ENCODE measurements at regions not wholly inside any gene's neighbourhood (a gene's known extent, or its start where the extent isn't known, plus 50 kb on each side); places are given as distances from the start of the nearest gene placed in this dataset.
A peak's percentile ranks its signal among the peaks of the same experiment; 100 is the strongest.

DNA sequence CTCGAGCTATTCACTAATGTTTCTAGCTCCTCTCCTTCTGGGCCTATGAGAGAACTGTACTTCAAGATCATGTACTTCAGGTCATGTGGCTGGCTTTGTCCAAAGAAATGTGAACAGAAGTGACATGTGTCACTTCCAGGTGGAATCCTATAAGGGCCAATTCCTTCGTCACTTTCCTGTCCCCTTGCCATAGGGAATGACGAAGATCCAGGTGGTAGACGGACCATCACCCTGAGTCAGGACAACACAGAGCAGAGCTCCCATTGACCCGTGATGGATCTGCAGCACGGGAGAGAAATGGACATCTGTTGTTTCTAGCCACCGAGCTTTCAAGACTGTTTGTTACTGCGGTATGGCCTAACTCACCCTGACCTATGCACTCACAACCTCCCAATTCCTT lies 157.0 kb downstream of the DRD1 start:
- Mint-ChIP-seq H3K27ac (no peak overlapping the region), H3K4me3 (no peak overlapping the region), H3K36me3 (no peaks in the 10 kb centered on the region), H3K9me3 (no peaks in the 10 kb centered on the region), H3K4me1 (no peaks in the 10 kb centered on the region), H3K27me3 (peaks cover 0 to 4% of the 10 kb centered on the region in 2 donors)
- ATAC-seq (replicated peaks) (no peak), DNase-seq (no peak)

DNA sequence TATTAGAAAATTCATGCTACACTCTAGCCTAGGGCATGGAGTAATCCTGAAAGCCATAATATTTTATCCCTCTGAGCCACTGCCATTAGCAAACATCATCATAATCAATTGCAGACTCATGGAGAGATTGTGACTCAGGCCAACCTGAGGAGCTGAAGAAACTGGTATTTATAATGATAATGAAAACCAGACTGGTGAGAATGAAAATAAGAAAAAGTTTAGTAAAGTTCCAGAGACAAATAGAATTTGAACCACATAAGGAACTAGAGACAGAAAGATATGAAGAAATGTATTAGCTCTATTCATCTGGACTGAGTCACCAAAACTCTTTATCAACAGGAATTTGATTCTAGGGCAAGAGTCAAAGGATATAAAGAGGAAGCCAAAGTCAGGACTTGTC lies 158.7 kb downstream of the DRD1 start:
- H3K27me3 Mint-ChIP-seq, result no peaks in the 10 kb centered on the region
- ATAC-seq (replicated peaks) (no peak), DNase-seq (no peak)
- H3K4me3 Mint-ChIP-seq, result no peak overlapping the region
- peaks cover 2 to 5% of the 10 kb centered on the region in 2 donors for H3K9me3 Mint-ChIP-seq
- no peaks in the 10 kb centered on the region for H3K36me3 Mint-ChIP-seq
- H3K4me1 Mint-ChIP-seq, result no peaks in the 10 kb centered on the region
- no peak overlapping the region for H3K27ac Mint-ChIP-seq

DNA sequence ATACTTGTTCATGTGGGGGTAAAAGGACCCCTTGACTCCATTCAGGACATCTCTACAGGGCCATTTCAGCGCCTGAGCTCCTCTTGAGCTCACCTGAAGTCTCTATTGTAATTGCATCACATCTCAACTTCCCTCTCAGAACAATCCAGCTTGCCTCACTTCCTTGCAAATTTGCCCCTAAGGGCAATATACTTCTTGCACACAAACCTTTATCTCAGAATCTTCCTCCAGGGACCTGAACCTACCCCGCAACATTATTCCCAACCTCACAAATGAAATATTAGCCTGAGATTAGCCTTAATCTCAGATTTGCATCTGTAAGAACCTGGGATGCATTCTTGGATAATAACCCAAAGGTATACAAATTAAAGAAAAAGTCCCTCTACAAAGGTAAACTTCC lies 159.2 kb downstream of the DRD1 start:
- DNase-seq (no peak), ATAC-seq (replicated peaks) (no peak)
- no peaks in the 10 kb centered on the region for H3K27me3 Mint-ChIP-seq
- no peak overlapping the region for H3K4me3 Mint-ChIP-seq
- peaks cover 2 to 5% of the 10 kb centered on the region in 2 donors for H3K9me3 Mint-ChIP-seq
- no peak overlapping the region for H3K27ac Mint-ChIP-seq
- H3K36me3 Mint-ChIP-seq, result no peaks in the 10 kb centered on the region
- no peaks in the 10 kb centered on the region for H3K4me1 Mint-ChIP-seq

DNA sequence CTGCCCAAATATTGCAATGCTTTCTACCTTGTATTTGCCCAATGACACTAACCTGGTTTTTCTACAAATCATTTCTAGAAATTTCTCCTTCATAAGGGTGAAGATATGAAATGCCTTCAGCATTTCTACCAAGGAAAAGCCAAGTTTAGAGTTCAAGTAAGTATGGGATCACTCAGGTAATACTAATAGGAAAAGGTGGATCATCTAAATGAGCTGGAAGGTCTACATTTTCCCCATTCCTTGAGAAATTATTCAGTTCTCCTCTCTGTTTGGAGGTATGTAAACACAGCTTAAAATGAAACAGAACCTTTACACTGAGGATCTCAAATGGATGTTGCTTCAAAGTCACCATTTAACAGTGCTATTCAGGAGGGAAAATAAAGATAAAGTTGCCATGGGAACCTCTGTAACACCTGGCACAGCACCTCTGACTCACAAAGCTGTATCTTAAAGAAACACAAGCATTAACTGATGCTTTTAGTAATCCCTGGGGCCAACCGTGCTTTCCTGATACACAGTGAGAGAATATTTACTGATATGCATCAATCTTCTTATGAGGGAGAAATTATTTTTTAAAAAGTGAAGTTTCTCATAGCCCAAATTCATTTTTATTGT lies 161.3 kb downstream of the DRD1 start:
- ATAC-seq (replicated peaks), result no peak
- no peak for DNase-seq
- H3K9me3 Mint-ChIP-seq, result peaks cover 2 to 5% of the 10 kb centered on the region in 2 donors

DNA sequence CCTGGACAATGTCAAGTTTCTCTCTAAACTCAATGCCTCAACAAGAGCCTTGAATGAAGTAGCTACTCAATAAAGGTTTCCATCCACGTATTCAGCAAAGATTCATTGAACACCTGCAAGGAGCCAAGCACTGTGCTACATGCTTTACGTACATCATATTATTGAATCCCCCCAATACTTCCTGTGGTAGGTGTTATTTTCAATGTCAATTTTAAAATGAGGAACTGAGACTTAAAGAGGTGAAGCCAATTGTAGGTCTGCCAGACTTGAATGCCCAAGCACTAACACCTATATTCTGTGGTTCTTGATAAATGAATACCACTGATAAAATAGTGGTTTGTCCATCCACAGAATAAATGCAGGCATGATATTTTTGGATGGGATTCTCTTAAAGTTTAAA lies 162.3 kb downstream of the DRD1 start:
- DNase-seq (no peak), ATAC-seq (replicated peaks) (peak; percentile 31 to 56)
- no peak overlapping the region for H3K27ac Mint-ChIP-seq
- H3K4me3 Mint-ChIP-seq, result no peak overlapping the region
- peaks cover 2 to 5% of the 10 kb centered on the region in 2 donors for H3K9me3 Mint-ChIP-seq
- H3K36me3 Mint-ChIP-seq, result no peaks in the 10 kb centered on the region
- no peaks in the 10 kb centered on the region for H3K27me3 Mint-ChIP-seq
- H3K4me1 Mint-ChIP-seq, result no peaks in the 10 kb centered on the region

More for the DNA sequence above, 161.3 kb downstream of the DRD1 start:
- no peak overlapping the region for H3K4me3 Mint-ChIP-seq
- no peak overlapping the region for H3K27ac Mint-ChIP-seq
- no peaks in the 10 kb centered on the region for H3K36me3 Mint-ChIP-seq
- H3K4me1 Mint-ChIP-seq, result no peaks in the 10 kb centered on the region
- no peaks in the 10 kb centered on the region for H3K27me3 Mint-ChIP-seq

DNA sequence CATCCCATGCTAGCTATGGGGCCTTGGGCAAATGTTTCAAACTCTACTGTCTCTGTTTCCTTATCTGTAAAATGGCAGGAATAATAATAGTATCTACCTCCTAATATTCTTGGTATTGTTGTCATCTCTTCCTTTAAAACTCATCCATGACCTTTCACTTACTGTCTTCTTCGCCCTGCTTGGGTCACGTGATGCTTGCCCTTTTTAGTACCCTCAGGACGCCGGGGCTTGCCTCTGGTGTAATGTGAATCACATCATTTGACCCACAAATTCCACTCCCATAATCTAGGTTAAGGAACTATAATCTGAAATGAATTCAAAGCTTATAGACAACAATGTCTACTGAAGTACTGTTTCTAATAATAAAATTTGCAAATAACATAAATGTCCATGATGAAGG lies 162.7 kb downstream of the DRD1 start:
- Mint-ChIP-seq H3K9me3 (peaks cover 2 to 5% of the 10 kb centered on the region in 2 donors), H3K4me1 (no peaks in the 10 kb centered on the region), H3K4me3 (no peak overlapping the region), H3K36me3 (no peaks in the 10 kb centered on the region), H3K27me3 (no peaks in the 10 kb centered on the region), H3K27ac (no peak overlapping the region)
- ATAC-seq (replicated peaks) (no peak), DNase-seq (no peak)

DNA sequence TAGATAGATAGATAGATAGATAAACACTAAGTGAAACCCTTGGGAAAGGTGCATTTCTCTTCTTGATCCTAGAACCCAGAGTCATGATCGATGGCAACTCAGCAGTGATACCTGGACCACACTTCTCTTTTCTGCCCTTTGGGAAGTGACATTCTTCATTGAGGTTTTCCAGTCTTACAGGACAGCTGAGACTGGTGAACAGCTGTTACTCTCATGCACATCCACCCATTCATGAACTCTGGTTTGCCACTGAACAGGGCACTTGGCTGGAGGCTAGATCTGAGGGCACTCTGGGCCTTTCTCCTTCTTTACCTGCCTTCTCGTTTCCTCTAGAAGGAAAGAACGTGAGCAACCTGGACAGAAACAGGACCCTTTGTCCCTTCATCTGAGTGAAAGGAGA lies 164.5 kb downstream of the DRD1 start:
- H3K36me3 Mint-ChIP-seq, result no peaks in the 10 kb centered on the region
- no peak overlapping the region for H3K4me3 Mint-ChIP-seq
- H3K27ac Mint-ChIP-seq, result no peak overlapping the region
- H3K4me1 Mint-ChIP-seq, result no peaks in the 10 kb centered on the region
- peaks cover 3 to 5% of the 10 kb centered on the region in 2 donors for H3K9me3 Mint-ChIP-seq
- H3K27me3 Mint-ChIP-seq, result no peaks in the 10 kb centered on the region
- ATAC-seq (replicated peaks) (no peak), DNase-seq (no peak)

DNA sequence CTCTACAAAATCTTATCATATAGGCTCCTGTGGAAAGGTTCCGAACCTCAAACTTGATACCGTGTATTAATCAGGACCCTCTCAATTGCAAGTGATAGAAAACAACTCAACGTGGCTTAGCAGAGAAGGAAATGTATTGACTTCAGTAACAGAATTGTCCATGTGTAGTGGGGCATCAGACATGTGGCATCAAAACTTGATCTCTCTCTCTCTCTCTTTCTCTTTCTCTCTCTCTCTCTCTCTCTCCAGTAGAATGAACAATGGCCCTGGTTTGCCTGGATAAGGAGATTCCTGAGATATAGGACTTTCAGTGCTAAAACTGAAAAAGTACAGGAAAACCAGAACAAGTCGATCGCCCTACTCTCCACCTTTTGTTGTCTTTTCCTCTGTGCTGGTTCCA lies 168.2 kb downstream of the DRD1 start:
- Mint-ChIP-seq H3K4me3 (no peak overlapping the region), H3K9me3 (peaks cover under 1 to 3% of the 10 kb centered on the region in 2 donors), H3K27me3 (no peaks in the 10 kb centered on the region), H3K36me3 (no peaks in the 10 kb centered on the region), H3K4me1 (no peaks in the 10 kb centered on the region), H3K27ac (no peak overlapping the region)
- DNase-seq (no peak), ATAC-seq (replicated peaks) (no peak)

DNA sequence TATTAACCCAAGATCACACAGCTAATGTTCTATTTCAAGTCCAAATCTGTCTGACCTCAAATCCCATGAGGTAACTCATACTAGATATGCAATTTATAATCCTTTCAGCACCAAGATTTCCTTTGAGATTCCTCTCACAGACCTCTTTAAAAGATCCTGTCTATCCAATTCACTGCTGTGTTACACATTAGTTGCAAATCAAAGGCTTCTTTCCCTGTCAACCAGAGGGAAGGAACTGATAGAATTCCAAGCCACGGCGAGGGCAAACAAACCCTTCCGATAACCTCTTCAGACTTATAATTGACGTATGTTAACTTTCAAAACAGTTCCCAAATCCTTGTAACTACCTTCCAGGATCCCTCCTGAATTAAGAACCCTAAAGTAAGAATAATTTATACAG lies 168.9 kb downstream of the DRD1 start:
- H3K27ac Mint-ChIP-seq, result no peak overlapping the region
- ATAC-seq (replicated peaks), result no peak
- no peak for DNase-seq
- H3K27me3 Mint-ChIP-seq, result no peaks in the 10 kb centered on the region
- no peaks in the 10 kb centered on the region for H3K4me1 Mint-ChIP-seq
- H3K36me3 Mint-ChIP-seq, result no peaks in the 10 kb centered on the region
- H3K9me3 Mint-ChIP-seq, result peaks cover 4% of the 10 kb centered on the region in 2 donors
- H3K4me3 Mint-ChIP-seq, result no peak overlapping the region

DNA sequence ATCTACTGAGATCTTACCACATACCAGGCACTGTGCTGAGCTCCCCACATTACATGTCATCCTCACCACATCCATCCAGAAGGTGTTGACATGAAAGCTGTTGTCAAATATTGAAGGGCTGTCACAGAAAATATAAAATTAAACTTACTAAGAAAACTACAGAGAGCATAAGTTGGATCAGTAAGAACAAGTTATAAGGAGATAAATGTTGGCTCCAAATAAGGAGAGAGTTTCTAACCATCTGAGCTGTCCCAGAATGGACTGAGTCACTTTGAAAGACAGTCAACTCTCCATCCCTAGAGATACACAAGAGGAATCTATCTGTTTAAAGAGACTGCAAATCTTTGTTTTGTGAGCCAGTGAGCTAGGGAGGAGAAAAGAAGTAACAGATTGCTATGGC lies 169.8 kb downstream of the DRD1 start:
- no peaks in the 10 kb centered on the region for H3K27me3 Mint-ChIP-seq
- ATAC-seq (replicated peaks) (no peak), DNase-seq (no peak)
- no peak overlapping the region for H3K27ac Mint-ChIP-seq
- H3K9me3 Mint-ChIP-seq, result peaks cover 4% of the 10 kb centered on the region in 2 donors
- no peaks in the 10 kb centered on the region for H3K36me3 Mint-ChIP-seq
- H3K4me1 Mint-ChIP-seq, result no peaks in the 10 kb centered on the region
- H3K4me3 Mint-ChIP-seq, result no peak overlapping the region

DNA sequence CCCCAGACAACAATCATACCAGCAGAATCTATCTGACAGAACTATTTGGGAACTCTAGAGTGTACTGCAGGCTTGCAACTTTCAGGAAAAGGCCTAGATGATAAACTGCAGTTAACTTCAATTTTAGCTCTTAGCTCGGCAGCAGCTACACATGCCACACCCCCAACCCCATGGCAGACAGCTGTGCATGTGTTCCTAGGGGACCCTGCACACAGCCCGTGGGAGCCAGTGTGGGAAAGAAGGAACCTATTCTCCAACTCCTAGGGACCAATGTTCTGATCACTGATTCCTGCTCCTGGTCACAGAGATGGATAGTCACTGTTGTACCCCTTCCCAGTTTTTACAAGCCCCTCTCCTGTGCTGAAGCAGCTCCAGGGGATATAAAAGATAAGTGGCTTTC lies 179.6 kb downstream of the DRD1 start:
- no peak overlapping the region for H3K27ac Mint-ChIP-seq
- H3K4me1 Mint-ChIP-seq, result no peaks in the 10 kb centered on the region
- H3K4me3 Mint-ChIP-seq, result no peak overlapping the region
- peaks cover 5 to 17% of the 10 kb centered on the region in 2 donors for H3K9me3 Mint-ChIP-seq
- peaks cover 8 to 14% of the 10 kb centered on the region in 2 donors for H3K27me3 Mint-ChIP-seq
- ATAC-seq (replicated peaks) (no peak), DNase-seq (no peak)
- H3K36me3 Mint-ChIP-seq, result no peaks in the 10 kb centered on the region

DNA sequence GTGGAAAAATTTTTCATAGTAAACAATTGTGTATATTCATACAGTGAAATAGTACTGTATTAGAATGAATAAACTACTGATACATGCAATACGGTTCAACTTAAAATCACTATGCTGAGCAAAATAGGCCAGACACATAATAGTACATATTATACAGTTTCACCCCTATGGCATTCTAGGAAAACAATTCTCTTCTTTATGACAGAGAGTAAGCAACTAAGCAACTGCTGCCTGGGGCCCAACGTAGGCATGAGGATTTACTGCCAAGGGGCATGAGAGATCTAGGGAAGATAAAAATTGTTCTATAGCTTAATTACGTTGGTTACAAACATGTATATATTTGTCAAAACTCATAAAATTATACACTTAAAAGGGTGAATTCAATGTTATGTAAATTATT lies 180.2 kb downstream of the DRD1 start:
- Mint-ChIP-seq H3K36me3 (no peaks in the 10 kb centered on the region), H3K9me3 (peaks cover 5 to 17% of the 10 kb centered on the region in 2 donors), H3K4me1 (no peaks in the 10 kb centered on the region), H3K27me3 (peaks cover 8 to 14% of the 10 kb centered on the region in 2 donors), H3K4me3 (no peak overlapping the region), H3K27ac (no peak overlapping the region)
- DNase-seq, result no peak
- no peak for ATAC-seq (replicated peaks)

DNA sequence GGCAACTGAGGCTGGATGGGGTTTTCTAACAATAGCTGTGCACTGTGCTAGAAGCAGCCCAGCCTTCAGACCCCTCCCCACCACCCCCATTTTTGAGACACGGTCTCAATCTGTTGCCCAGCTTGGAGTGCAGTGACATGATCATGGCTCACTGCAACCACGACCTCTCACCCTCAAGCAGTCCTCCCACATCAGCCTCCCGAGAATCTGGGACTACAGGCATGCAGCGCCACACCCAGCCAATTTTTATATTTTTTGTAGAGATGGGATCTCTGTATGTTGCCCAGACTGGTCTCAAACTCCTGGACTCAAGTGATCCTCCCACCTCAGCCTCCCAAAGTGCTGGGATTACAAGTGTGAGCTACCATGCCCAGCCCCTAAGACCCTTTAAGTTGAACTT lies 182.5 kb downstream of the DRD1 start:
- H3K36me3 Mint-ChIP-seq, result no peaks in the 10 kb centered on the region
- no peak overlapping the region for H3K27ac Mint-ChIP-seq
- no peak overlapping the region for H3K4me3 Mint-ChIP-seq
- ATAC-seq (replicated peaks), result no peak
- no peaks in the 10 kb centered on the region for H3K4me1 Mint-ChIP-seq
- H3K27me3 Mint-ChIP-seq, result peaks cover 7 to 8% of the 10 kb centered on the region in 2 donors
- DNase-seq, result no peak
- peaks cover 11% of the 10 kb centered on the region in 2 donors for H3K9me3 Mint-ChIP-seq

DNA sequence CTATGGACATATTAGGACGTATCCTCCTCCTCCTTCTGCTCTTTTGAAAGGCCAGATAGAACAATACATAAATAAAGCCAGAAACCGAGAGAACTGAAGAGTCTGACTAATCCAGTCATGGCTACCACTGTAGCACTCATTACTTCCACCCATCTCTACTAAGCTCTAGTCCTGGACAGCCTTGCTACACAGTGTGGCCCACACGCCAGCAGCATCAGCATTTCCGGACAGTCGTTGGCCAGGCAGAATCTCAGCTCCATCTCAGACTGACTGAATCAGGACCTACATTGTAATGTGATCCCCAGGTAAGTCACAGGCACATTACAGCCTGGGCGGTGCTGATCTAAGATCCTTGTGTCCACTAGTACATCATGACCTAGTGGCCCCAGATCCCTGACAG lies 182.9 kb downstream of the DRD1 start:
- H3K4me1 Mint-ChIP-seq, result no peaks in the 10 kb centered on the region
- ATAC-seq (replicated peaks), result no peak
- peaks cover 7 to 8% of the 10 kb centered on the region in 2 donors for H3K27me3 Mint-ChIP-seq
- no peak overlapping the region for H3K27ac Mint-ChIP-seq
- DNase-seq, result no peak
- H3K4me3 Mint-ChIP-seq, result no peak overlapping the region
- no peaks in the 10 kb centered on the region for H3K36me3 Mint-ChIP-seq
- H3K9me3 Mint-ChIP-seq, result peaks cover 11% of the 10 kb centered on the region in 2 donors

DNA sequence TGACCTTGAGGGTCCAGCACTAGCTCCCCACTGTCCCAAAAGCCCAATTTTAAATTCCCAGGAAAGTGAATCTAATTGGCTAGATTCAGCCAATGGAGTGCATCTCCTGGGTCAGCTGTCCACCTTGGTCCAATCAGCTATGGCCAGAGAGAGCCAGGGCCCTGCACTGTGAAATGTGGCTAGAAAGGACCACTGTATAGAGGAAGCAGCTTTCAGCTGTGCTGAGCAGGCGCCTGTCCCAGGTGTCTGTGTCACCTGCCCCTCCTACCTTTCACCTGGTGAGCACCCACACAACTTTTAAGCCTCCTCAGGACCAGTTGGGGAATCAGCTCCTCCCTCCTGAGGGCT lies 186.2 kb downstream of the DRD1 start:
- DNase-seq (no peak), ATAC-seq (replicated peaks) (no peak)
- Mint-ChIP-seq H3K4me3 (no peak overlapping the region), H3K27me3 (peaks cover 4 to 7% of the 10 kb centered on the region in 2 donors), H3K4me1 (no peaks in the 10 kb centered on the region), H3K9me3 (peaks cover 6 to 11% of the 10 kb centered on the region in 2 donors), H3K36me3 (no peaks in the 10 kb centered on the region), H3K27ac (no peak overlapping the region)

All from stimulated activated naive B cell treated with anti-CD40 and anti-IgM and Interleukin-4, amounts not matched to agents 10 μg/mL and 1 μg/mL and 100 μg/mL, for 72 hours (primary cell).